Testis (tissue), 2 donors: ENCODE measurements at regions not wholly inside any gene's neighbourhood (a gene's known extent, or its start where the extent isn't known, plus 50 kb on each side); places are given as distances from the start of the nearest gene placed in this dataset.

Source experiments
- DNase-seq: peaks from one replicate; pipeline ENCODE4 v3.0.0-alpha.2; 2019
- H3K27ac ChIP-seq, 2 donors: fragments of 200-600 bp; sonication (generic); one replicate each; pipeline ENCODE4 v1.5.1; 2019
- H3K27me3 ChIP-seq: fragments of 200-600 bp; sonication (generic); one replicate; pipeline ENCODE4 v1.5.1; 2019
- H3K36me3 ChIP-seq: fragments of 200-600 bp; sonication (generic); one replicate; pipeline ENCODE4 v1.5.1; 2017; ENCODE audit warnings: low read depth; ENCODE audit errors: missing control alignments
- H3K4me1 ChIP-seq: fragments of 200-600 bp; sonication (generic); one replicate; pipeline ENCODE4 v1.5.1; 2019
- H3K4me3 ChIP-seq, 2 donors: fragments of 200-600 bp; sonication (generic); one replicate each; pipeline ENCODE4 v1.5.1; 2017 to 2019
- H3K9me3 ChIP-seq: fragments of 200-600 bp; sonication (generic); one replicate; pipeline ENCODE4 v1.5.1; 2017
- CTCF ChIP-seq, 3 experiments: fragments of 450-650 bp in 2 of 3; fragments of 200-600 bp in 1 of 3; sonication (generic) in 1 of 3; IDR thresholded peaks; one replicate each; pipeline ENCODE4 v1.5.1; 2016 to 2019; ENCODE audit warnings: antibody characterized with exemption in 3 of 3, mild to moderate bottlenecking in 2 of 3, moderate library complexity in 1 of 3
- POLR2A ChIP-seq: fragments of 450-650 bp; IDR thresholded peaks from one replicate; pipeline ENCODE4 v1.6.1; 2017; ENCODE audit warnings: antibody characterized with exemption, mild to moderate bottlenecking, moderate library complexity
- WGBS, 2 donors: methylation state at CpG; one replicate each; pipeline ENCODE4 v1.1.5; 2018; 5-methylcytosine and 5-hydroxymethylcytosine counted together
- intact Hi-C: fragments of 100-400 bp; cut with DNase I; formaldehyde crosslinking; loops from one replicate; pipeline ENCODE4 v1.15.1; 2023; ENCODE audit warnings: low total_unique reads

- no peaks in the 10 kb centered on the region for H3K9me3 ChIP-seq
- intact Hi-C loops, result no loop called here
- peak overlapping the region in 1 of 2 donors; percentile 67 for H3K27ac ChIP-seq
- no peaks in the 10 kb centered on the region for H3K36me3 ChIP-seq
- H3K4me3 ChIP-seq, result no peak overlapping the region
- H3K27me3 ChIP-seq, result no peaks in the 10 kb centered on the region
- peaks cover 23% of the 10 kb centered on the region for H3K4me1 ChIP-seq
- WGBS, 2 donors, result 75 to 76% methylated on average over 3 of the region's 3 CpGs
- TF ChIP-seq POLR2A (no peak), CTCF (IDR thresholded peaks at IDR 0.05) (no peak)
- DNase-seq, result no peak
These were observed 58.2 kb upstream of the PKDCC start for GRCh38 chr2:41989501-41990180.

GRCh38 chr2:41990245-41990644 is 57.6 kb upstream of the PKDCC start:
- Histone ChIP-seq H3K9me3 (no peaks in the 10 kb centered on the region), H3K4me3 (no peak overlapping the region), H3K36me3 (no peaks in the 10 kb centered on the region), H3K4me1 (peaks cover 23% of the 10 kb centered on the region), H3K27me3 (no peaks in the 10 kb centered on the region), H3K27ac (peak overlapping the region in 1 of 2 donors; percentile 67)
- no peak for TF ChIP-seq CTCF (IDR thresholded peaks at IDR 0.05)
- no peak for TF ChIP-seq POLR2A
- intact Hi-C loops, result no loop called here
- DNase-seq, result no peak
- WGBS, 2 donors, result 25 to 30% methylated on average over 4 of the region's 4 CpGs

- no peaks in the 10 kb centered on the region for H3K9me3 ChIP-seq
- DNase-seq, result no peak
- no peaks in the 10 kb centered on the region for H3K36me3 ChIP-seq
- peaks cover 23% of the 10 kb centered on the region for H3K4me1 ChIP-seq
- TF ChIP-seq POLR2A (no peak), CTCF (IDR thresholded peaks at IDR 0.05) (no peak)
- intact Hi-C loops, result no loop called here
- H3K4me3 ChIP-seq, result no peak overlapping the region
- H3K27ac ChIP-seq, result no peak overlapping the region
- no peaks in the 10 kb centered on the region for H3K27me3 ChIP-seq
- 35 to 73% methylated on average over 4 of the region's 4 CpGs for WGBS, 2 donors
These were observed 57.1 kb upstream of the PKDCC start for GRCh38 chr2:41990688-41991087.

- TF ChIP-seq POLR2A, result no peak
- TF ChIP-seq CTCF (IDR thresholded peaks at IDR 0.05), result no peak
- H3K36me3 ChIP-seq, result no peaks in the 10 kb centered on the region
- H3K27ac ChIP-seq, result no peak overlapping the region
- peaks cover 23% of the 10 kb centered on the region for H3K4me1 ChIP-seq
- DNase-seq, result no peak
- no peaks in the 10 kb centered on the region for H3K9me3 ChIP-seq
- WGBS, 2 donors, result 86 to 100% methylated on average over 1 of the region's 1 CpG
- H3K27me3 ChIP-seq, result no peaks in the 10 kb centered on the region
- intact Hi-C loops, result no loop called here
- H3K4me3 ChIP-seq, result no peak overlapping the region
These were observed 55.7 kb upstream of the PKDCC start for GRCh38 chr2:41992056-41992642.
